ENCODE measurements at regions not wholly inside any gene's neighbourhood (a gene's known extent, or its start where the extent isn't known, plus 50 kb on each side); places are given as distances from the start of the nearest gene placed in this dataset.
A peak's percentile ranks its signal among the peaks of the same experiment; 100 is the strongest.

DNA sequence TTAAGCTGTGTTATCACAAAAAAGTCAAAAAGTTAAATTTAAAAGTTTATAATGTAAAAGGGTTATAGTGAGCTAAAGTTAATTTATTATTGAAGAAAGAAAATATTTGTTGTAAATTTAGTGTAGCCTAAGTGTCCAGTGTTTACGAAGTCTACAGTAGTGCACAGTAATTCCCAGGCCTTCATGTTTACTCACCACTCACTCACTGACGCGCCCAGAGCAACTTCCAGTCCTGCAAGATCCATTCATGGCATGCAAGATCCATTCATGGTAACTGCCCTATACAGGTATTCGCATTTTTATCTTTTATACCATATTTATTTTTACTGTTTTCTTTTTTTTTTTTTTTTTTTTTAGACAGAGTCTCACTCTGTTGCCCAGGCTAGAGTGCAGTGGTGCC, 69.5 kb downstream of the TPRA1 start:
- no peak overlapping the region for H2AFZ ChIP-seq (replicated peaks)
- no peak for DNase-seq (ENCODE audit: low spot score)
- no peaks in the 10 kb centered on the region for H3K36me3 Mint-ChIP-seq
- peaks cover 17% of the 10 kb centered on the region for H3K27me3 Mint-ChIP-seq (ENCODE audit: insufficient read depth, low read depth)
- no peak overlapping the region for H3K4me3 Mint-ChIP-seq
- no peak overlapping the region for H3K27ac Mint-ChIP-seq
- no peaks in the 10 kb centered on the region for H3K36me3 ChIP-seq
- H3K79me2 ChIP-seq (ENCODE audit: low read depth): no peaks in the 10 kb centered on the region
- H3K9ac ChIP-seq: no peak overlapping the region
- no peak overlapping the region for H3K4me3 ChIP-seq
- peaks cover 18% of the 10 kb centered on the region for H3K9me3 Mint-ChIP-seq
- H3K4me2 ChIP-seq: no peak overlapping the region
- H3K9me3 ChIP-seq (ENCODE audit: low read depth): peaks cover 4% of the 10 kb centered on the region
- H3K27me3 ChIP-seq: no peaks in the 10 kb centered on the region
- H3K4me1 Mint-ChIP-seq: peaks cover 28% of the 10 kb centered on the region
- TF ChIP-seq, protein P1, sequence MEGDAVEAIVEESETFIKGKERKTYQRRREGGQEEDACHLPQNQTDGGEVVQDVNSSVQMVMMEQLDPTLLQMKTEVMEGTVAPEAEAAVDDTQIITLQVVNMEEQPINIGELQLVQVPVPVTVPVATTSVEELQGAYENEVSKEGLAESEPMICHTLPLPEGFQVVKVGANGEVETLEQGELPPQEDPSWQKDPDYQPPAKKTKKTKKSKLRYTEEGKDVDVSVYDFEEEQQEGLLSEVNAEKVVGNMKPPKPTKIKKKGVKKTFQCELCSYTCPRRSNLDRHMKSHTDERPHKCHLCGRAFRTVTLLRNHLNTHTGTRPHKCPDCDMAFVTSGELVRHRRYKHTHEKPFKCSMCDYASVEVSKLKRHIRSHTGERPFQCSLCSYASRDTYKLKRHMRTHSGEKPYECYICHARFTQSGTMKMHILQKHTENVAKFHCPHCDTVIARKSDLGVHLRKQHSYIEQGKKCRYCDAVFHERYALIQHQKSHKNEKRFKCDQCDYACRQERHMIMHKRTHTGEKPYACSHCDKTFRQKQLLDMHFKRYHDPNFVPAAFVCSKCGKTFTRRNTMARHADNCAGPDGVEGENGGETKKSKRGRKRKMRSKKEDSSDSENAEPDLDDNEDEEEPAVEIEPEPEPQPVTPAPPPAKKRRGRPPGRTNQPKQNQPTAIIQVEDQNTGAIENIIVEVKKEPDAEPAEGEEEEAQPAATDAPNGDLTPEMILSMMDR (IDR thresholded peaks at IDR 0.05): no peak
- no peak for TF ChIP-seq EZH2phosphoT487 (IDR thresholded peaks at IDR 0.05)
- no peak for TF ChIP-seq EZH2 (IDR thresholded peaks at IDR 0.05)
- H4K20me1 ChIP-seq (ENCODE audit: low read depth): no peaks in the 10 kb centered on the region
- no peak overlapping the region for H3K27ac ChIP-seq
- no peaks in the 10 kb centered on the region for H3F3A ChIP-seq (ENCODE audit: low read depth)
- H3K4me1 ChIP-seq: peaks cover 8% of the 10 kb centered on the region

DNA sequence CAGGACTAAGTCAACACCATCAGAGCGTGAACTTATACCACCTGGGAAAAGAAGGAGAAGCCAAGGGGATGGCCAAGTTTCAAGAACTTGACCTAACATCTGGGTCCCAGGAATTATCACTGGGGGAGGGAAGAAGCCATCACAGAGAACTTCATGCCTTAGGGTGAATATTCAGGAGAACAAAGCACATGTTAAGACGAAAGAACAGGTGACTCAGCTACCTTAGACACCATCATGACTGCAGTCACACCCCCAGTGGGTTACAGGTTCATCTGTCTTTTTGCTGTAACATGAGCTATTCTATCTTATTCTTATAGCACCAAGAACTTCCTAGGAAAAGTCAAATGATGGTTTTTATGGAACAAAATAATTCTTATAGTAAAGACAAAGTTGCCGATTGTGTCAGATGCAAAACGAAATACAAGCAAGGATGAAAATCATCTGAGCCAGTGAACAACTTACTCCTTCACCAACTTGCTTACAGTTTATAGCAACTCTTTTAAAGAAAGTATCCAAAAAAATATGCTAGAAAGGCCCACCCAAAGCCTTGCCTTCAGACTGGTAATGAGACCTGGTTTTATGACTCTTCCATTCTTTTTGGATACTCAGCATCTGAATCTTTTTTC, 72.0 kb downstream of the TPRA1 start:
- Histone ChIP-seq H3K9ac (no peak overlapping the region), H3K4me2 (no peak overlapping the region), H3F3A (ENCODE audit: low read depth) (no peaks in the 10 kb centered on the region), H3K4me3 (no peak overlapping the region), H4K20me1 (ENCODE audit: low read depth) (no peaks in the 10 kb centered on the region), H2AFZ (replicated peaks) (no peak overlapping the region), H3K36me3 (no peaks in the 10 kb centered on the region), H3K27me3 (no peaks in the 10 kb centered on the region), H3K79me2 (ENCODE audit: low read depth) (no peaks in the 10 kb centered on the region), H3K27ac (no peak overlapping the region), H3K4me1 (no peaks in the 10 kb centered on the region), H3K9me3 (ENCODE audit: low read depth) (peaks cover 4% of the 10 kb centered on the region)
- Mint-ChIP-seq H3K4me1 (peaks cover 7% of the 10 kb centered on the region), H3K36me3 (no peaks in the 10 kb centered on the region), H3K27me3 (ENCODE audit: insufficient read depth, low read depth) (peaks cover 11% of the 10 kb centered on the region), H3K4me3 (no peak overlapping the region), H3K9me3 (peaks cover 18% of the 10 kb centered on the region), H3K27ac (no peak overlapping the region)
- TF ChIP-seq, protein P1 (IDR thresholded peaks at IDR 0.05): no peak
- TF ChIP-seq EZH2phosphoT487 (IDR thresholded peaks at IDR 0.05) (no peak), EZH2 (IDR thresholded peaks at IDR 0.05) (no peak)
- DNase-seq (ENCODE audit: low spot score): no peak

DNA sequence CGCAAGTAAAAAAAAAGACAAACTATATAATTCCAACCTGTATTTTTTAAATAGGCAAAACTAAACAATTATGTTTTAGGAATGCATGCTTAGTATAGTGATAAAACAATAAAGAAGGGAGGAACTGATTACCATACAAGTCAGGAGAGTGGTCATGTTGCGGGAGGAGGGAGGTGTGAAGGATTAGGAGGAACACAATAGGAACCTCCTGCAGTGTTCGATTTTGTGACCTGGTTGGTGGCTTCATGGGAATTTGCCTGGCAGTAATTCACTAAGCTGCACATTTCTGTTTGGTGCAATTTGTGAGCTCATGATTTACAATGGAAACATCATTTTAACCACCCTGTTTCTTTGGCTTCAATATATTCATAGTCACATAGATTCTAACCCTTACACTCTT, 78.3 kb downstream of the TPRA1 start:
- H3K27ac Mint-ChIP-seq: peak overlapping the region; percentile 51
- no peaks in the 10 kb centered on the region for H3K36me3 ChIP-seq
- H3K4me1 Mint-ChIP-seq: peaks cover 15% of the 10 kb centered on the region
- peaks cover 4% of the 10 kb centered on the region for H3K27me3 Mint-ChIP-seq (ENCODE audit: insufficient read depth, low read depth)
- DNase-seq (ENCODE audit: low spot score): peak; percentile 49
- peaks cover 12% of the 10 kb centered on the region for H3K4me1 ChIP-seq
- H3K4me3 ChIP-seq: no peak overlapping the region
- peak overlapping the region; percentile 18 for H3K4me2 ChIP-seq
- H3K9me3 ChIP-seq (ENCODE audit: low read depth): peaks cover 10% of the 10 kb centered on the region
- H3F3A ChIP-seq (ENCODE audit: low read depth): peaks cover 8% of the 10 kb centered on the region
- no peaks in the 10 kb centered on the region for H3K27me3 ChIP-seq
- H3K36me3 Mint-ChIP-seq: no peaks in the 10 kb centered on the region
- H2AFZ ChIP-seq (replicated peaks): no peak overlapping the region
- no peaks in the 10 kb centered on the region for H3K79me2 ChIP-seq (ENCODE audit: low read depth)
- no peak for TF ChIP-seq EZH2phosphoT487 (IDR thresholded peaks at IDR 0.05)
- TF ChIP-seq, protein P1 (IDR thresholded peaks at IDR 0.05): no peak
- no peak for TF ChIP-seq EZH2 (IDR thresholded peaks at IDR 0.05)
- H4K20me1 ChIP-seq (ENCODE audit: low read depth): no peaks in the 10 kb centered on the region
- no peak overlapping the region for H3K9ac ChIP-seq
- H3K4me3 Mint-ChIP-seq: no peak overlapping the region
- H3K9me3 Mint-ChIP-seq: no peaks in the 10 kb centered on the region
- no peak overlapping the region for H3K27ac ChIP-seq
